ENCODE measurements at regions not wholly inside any gene's neighbourhood (a gene's known extent, or its start where the extent isn't known, plus 50 kb on each side); places are given as distances from the start of the nearest gene placed in this dataset.

- Mint-ChIP-seq H3K4me1 (no peaks in the 10 kb centered on the region), H3K27ac (no peak overlapping the region), H3K36me3 (ENCODE audit: low read depth) (no peaks in the 10 kb centered on the region), H3K27me3 (no peaks in the 10 kb centered on the region), H3K4me3 (no peak overlapping the region), H3K9me3 (peaks cover 3% of the 10 kb centered on the region)
- CTCF ChIA-PET: no interaction called here
- no peak for DNase-seq
- POLR2A ChIA-PET: no interaction called here
Measured at GRCh38 chr2:5504756-5505155, 187.4 kb upstream of the SOX11 start.

- Mint-ChIP-seq H3K27me3 (no peaks in the 10 kb centered on the region), H3K4me1 (no peaks in the 10 kb centered on the region), H3K4me3 (no peak overlapping the region), H3K9me3 (no peaks in the 10 kb centered on the region), H3K36me3 (ENCODE audit: low read depth) (no peaks in the 10 kb centered on the region), H3K27ac (no peak overlapping the region)
- DNase-seq: no peak
- ChIA-PET CTCF (no interaction called here), POLR2A (no interaction called here)
Measured at GRCh38 chr2:5507367-5507766, 184.8 kb upstream of the SOX11 start.

GRCh38 chr2:5509362-5509761 lies 182.8 kb upstream of the SOX11 start:
- Mint-ChIP-seq H3K27ac (no peak overlapping the region), H3K4me3 (no peak overlapping the region), H3K9me3 (no peaks in the 10 kb centered on the region), H3K4me1 (no peaks in the 10 kb centered on the region), H3K36me3 (ENCODE audit: low read depth) (no peaks in the 10 kb centered on the region), H3K27me3 (no peaks in the 10 kb centered on the region)
- DNase-seq: no peak
- POLR2A ChIA-PET: no interaction called here
- CTCF ChIA-PET: no interaction called here

- H3K4me1 Mint-ChIP-seq: no peaks in the 10 kb centered on the region
- DNase-seq: no peak
Measured at GRCh38 chr2:5510082-5510481, 182.1 kb upstream of the SOX11 start.

GRCh38 chr2:5515693-5516092 lies 176.5 kb upstream of the SOX11 start:
- Mint-ChIP-seq H3K4me3 (no peak overlapping the region), H3K9me3 (no peaks in the 10 kb centered on the region), H3K4me1 (no peaks in the 10 kb centered on the region), H3K27me3 (no peaks in the 10 kb centered on the region), H3K36me3 (ENCODE audit: low read depth) (no peaks in the 10 kb centered on the region), H3K27ac (no peak overlapping the region)
- ChIA-PET CTCF (no interaction called here), POLR2A (no interaction called here)
- no peak for DNase-seq

More at GRCh38 chr2:5510082-5510481, 182.1 kb upstream of the SOX11 start:
- Mint-ChIP-seq H3K36me3 (ENCODE audit: low read depth) (no peaks in the 10 kb centered on the region), H3K9me3 (no peaks in the 10 kb centered on the region), H3K27ac (no peak overlapping the region), H3K4me3 (no peak overlapping the region), H3K27me3 (no peaks in the 10 kb centered on the region)
- ChIA-PET CTCF (no interaction called here), POLR2A (no interaction called here)

- H3K27me3 Mint-ChIP-seq: no peaks in the 10 kb centered on the region
- no peak overlapping the region for H3K27ac Mint-ChIP-seq
- H3K4me1 Mint-ChIP-seq: no peaks in the 10 kb centered on the region
- no peak for DNase-seq
- ChIA-PET CTCF (no interaction called here), POLR2A (no interaction called here)
- no peak overlapping the region for H3K4me3 Mint-ChIP-seq
- H3K36me3 Mint-ChIP-seq (ENCODE audit: low read depth): no peaks in the 10 kb centered on the region
- H3K9me3 Mint-ChIP-seq: no peaks in the 10 kb centered on the region
Measured at GRCh38 chr2:5519286-5519685, 172.9 kb upstream of the SOX11 start.

GRCh38 chr2:5520463-5520972 lies 171.7 kb upstream of the SOX11 start:
- no peak overlapping the region for H3K27ac Mint-ChIP-seq
- H3K36me3 Mint-ChIP-seq (ENCODE audit: low read depth): no peaks in the 10 kb centered on the region
- no peaks in the 10 kb centered on the region for H3K27me3 Mint-ChIP-seq
- no peaks in the 10 kb centered on the region for H3K9me3 Mint-ChIP-seq
- POLR2A ChIA-PET: no interaction called here
- no peaks in the 10 kb centered on the region for H3K4me1 Mint-ChIP-seq
- no peak overlapping the region for H3K4me3 Mint-ChIP-seq
- CTCF ChIA-PET: no interaction called here
- no peak for DNase-seq

GRCh38 chr2:5521461-5521860 lies 170.7 kb upstream of the SOX11 start:
- Mint-ChIP-seq H3K9me3 (no peaks in the 10 kb centered on the region), H3K36me3 (ENCODE audit: low read depth) (no peaks in the 10 kb centered on the region), H3K27me3 (no peaks in the 10 kb centered on the region), H3K4me1 (no peaks in the 10 kb centered on the region), H3K4me3 (no peak overlapping the region), H3K27ac (no peak overlapping the region)
- DNase-seq: no peak
- POLR2A ChIA-PET: no interaction called here
- CTCF ChIA-PET: no interaction called here

GRCh38 chr2:5524551-5524950 lies 167.6 kb upstream of the SOX11 start:
- ChIA-PET CTCF (no interaction called here), POLR2A (no interaction called here)
- Mint-ChIP-seq H3K27ac (no peak overlapping the region), H3K36me3 (ENCODE audit: low read depth) (no peaks in the 10 kb centered on the region), H3K4me3 (no peak overlapping the region), H3K27me3 (no peaks in the 10 kb centered on the region), H3K4me1 (no peaks in the 10 kb centered on the region), H3K9me3 (peaks cover 8% of the 10 kb centered on the region)
- DNase-seq: no peak

GRCh38 chr2:5528706-5529105 lies 163.5 kb upstream of the SOX11 start:
- H3K36me3 Mint-ChIP-seq (ENCODE audit: low read depth): no peaks in the 10 kb centered on the region
- DNase-seq: no peak
- H3K27me3 Mint-ChIP-seq: no peaks in the 10 kb centered on the region
- no peak overlapping the region for H3K27ac Mint-ChIP-seq
- POLR2A ChIA-PET: no interaction called here
- no peak overlapping the region for H3K4me3 Mint-ChIP-seq
- CTCF ChIA-PET: no interaction called here
- H3K9me3 Mint-ChIP-seq: peaks cover 10% of the 10 kb centered on the region
- no peaks in the 10 kb centered on the region for H3K4me1 Mint-ChIP-seq

GRCh38 chr2:5530011-5530696 lies 162.0 kb upstream of the SOX11 start:
- no peak for DNase-seq
- Mint-ChIP-seq H3K9me3 (peaks cover 10% of the 10 kb centered on the region), H3K4me1 (no peaks in the 10 kb centered on the region), H3K27ac (no peak overlapping the region), H3K4me3 (no peak overlapping the region), H3K27me3 (no peaks in the 10 kb centered on the region), H3K36me3 (ENCODE audit: low read depth) (no peaks in the 10 kb centered on the region)
- POLR2A ChIA-PET: no interaction called here
- CTCF ChIA-PET: no interaction called here

- H3K4me3 Mint-ChIP-seq: no peak overlapping the region
- no peak for DNase-seq
- no peak overlapping the region for H3K27ac Mint-ChIP-seq
- ChIA-PET POLR2A (no interaction called here), CTCF (no interaction called here)
- H3K4me1 Mint-ChIP-seq: no peaks in the 10 kb centered on the region
- no peaks in the 10 kb centered on the region for H3K27me3 Mint-ChIP-seq
- H3K9me3 Mint-ChIP-seq: peaks cover 5% of the 10 kb centered on the region
- no peaks in the 10 kb centered on the region for H3K36me3 Mint-ChIP-seq (ENCODE audit: low read depth)
Measured at GRCh38 chr2:5535301-5535700, 156.9 kb upstream of the SOX11 start.

- ChIA-PET CTCF (no interaction called here), POLR2A (no interaction called here)
- H3K4me3 Mint-ChIP-seq: no peak overlapping the region
- H3K27ac Mint-ChIP-seq: no peak overlapping the region
- H3K9me3 Mint-ChIP-seq: peaks cover 3% of the 10 kb centered on the region
- H3K27me3 Mint-ChIP-seq: no peaks in the 10 kb centered on the region
- no peaks in the 10 kb centered on the region for H3K4me1 Mint-ChIP-seq
- DNase-seq: no peak
- no peaks in the 10 kb centered on the region for H3K36me3 Mint-ChIP-seq (ENCODE audit: low read depth)
Measured at GRCh38 chr2:5537180-5537688, 154.9 kb upstream of the SOX11 start.

GRCh38 chr2:5538313-5538712 lies 153.9 kb upstream of the SOX11 start:
- Mint-ChIP-seq H3K9me3 (peaks cover 7% of the 10 kb centered on the region), H3K4me1 (no peaks in the 10 kb centered on the region), H3K27me3 (no peaks in the 10 kb centered on the region), H3K36me3 (ENCODE audit: low read depth) (no peaks in the 10 kb centered on the region), H3K4me3 (no peak overlapping the region), H3K27ac (no peak overlapping the region)
- CTCF ChIA-PET: no interaction called here
- POLR2A ChIA-PET: no interaction called here
- DNase-seq: no peak
